SK-N-SH treated with all-trans-retinoic acid at 6 μM for 48 hours (cell line): ENCODE measurements at regions not wholly inside any gene's neighbourhood (a gene's known extent, or its start where the extent isn't known, plus 50 kb on each side); places are given as distances from the start of the nearest gene placed in this dataset.

Source experiments
- TF ChIP-seq, protein P1 (sequence below): fragments of 250-450 bp; sonication (Bioruptor Pico); IDR thresholded peaks from 2 replicates; pipeline ENCODE4 v1.8.0; 2021; ENCODE audit warnings: low read depth, mild to moderate bottlenecking, moderate library complexity, borderline replicate concordance
- TF ChIP-seq, protein P2 (sequence below): fragments of 250-450 bp; sonication (Bioruptor Pico); IDR thresholded peaks from 2 replicates; pipeline ENCODE4 v1.8.0; 2020; ENCODE audit warnings: mild to moderate bottlenecking, moderate library complexity, borderline replicate concordance

- TF ChIP-seq, protein P1, sequence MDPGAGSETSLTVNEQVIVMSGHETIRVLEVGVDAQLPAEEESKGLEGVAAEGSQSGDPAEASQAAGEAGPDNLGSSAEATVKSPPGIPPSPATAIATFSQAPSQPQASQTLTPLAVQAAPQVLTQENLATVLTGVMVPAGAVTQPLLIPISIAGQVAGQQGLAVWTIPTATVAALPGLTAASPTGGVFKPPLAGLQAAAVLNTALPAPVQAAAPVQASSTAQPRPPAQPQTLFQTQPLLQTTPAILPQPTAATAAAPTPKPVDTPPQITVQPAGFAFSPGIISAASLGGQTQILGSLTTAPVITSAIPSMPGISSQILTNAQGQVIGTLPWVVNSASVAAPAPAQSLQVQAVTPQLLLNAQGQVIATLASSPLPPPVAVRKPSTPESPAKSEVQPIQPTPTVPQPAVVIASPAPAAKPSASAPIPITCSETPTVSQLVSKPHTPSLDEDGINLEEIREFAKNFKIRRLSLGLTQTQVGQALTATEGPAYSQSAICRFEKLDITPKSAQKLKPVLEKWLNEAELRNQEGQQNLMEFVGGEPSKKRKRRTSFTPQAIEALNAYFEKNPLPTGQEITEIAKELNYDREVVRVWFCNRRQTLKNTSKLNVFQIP: no peak
- TF ChIP-seq, protein P2, sequence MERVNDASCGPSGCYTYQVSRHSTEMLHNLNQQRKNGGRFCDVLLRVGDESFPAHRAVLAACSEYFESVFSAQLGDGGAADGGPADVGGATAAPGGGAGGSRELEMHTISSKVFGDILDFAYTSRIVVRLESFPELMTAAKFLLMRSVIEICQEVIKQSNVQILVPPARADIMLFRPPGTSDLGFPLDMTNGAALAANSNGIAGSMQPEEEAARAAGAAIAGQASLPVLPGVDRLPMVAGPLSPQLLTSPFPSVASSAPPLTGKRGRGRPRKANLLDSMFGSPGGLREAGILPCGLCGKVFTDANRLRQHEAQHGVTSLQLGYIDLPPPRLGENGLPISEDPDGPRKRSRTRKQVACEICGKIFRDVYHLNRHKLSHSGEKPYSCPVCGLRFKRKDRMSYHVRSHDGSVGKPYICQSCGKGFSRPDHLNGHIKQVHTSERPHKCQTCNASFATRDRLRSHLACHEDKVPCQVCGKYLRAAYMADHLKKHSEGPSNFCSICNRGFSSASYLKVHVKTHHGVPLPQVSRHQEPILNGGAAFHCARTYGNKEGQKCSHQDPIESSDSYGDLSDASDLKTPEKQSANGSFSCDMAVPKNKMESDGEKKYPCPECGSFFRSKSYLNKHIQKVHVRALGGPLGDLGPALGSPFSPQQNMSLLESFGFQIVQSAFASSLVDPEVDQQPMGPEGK (CRISPR knock-in tag): no peak
Measured at GRCh38 chr2:128514555-128514955, 195.9 kb upstream of the HS6ST1 start.
